ENCODE measurements at regions not wholly inside any gene's neighbourhood (a gene's known extent, or its start where the extent isn't known, plus 50 kb on each side); places are given as distances from the start of the nearest gene placed in this dataset.

GRCh38 chr16:64131423-64131822 is 990.4 kb downstream of the CDH11 start:
- Histone ChIP-seq H3K79me2 (ENCODE audit: control insufficient read depth, insufficient read depth, low read length) (no peaks in the 10 kb centered on the region), H3K36me3 (ENCODE audit: control insufficient read depth in 2 of 2, insufficient read depth in 2 of 2, low read length in 1 of 2) (no peaks in the 10 kb centered on the region), H3K27me3 (replicated peaks in 1 of 2; ENCODE audit: control insufficient read depth in 2 of 2, insufficient read depth in 2 of 2, low read length in 1 of 2) (no peaks in the 10 kb centered on the region), H3K9me3 (replicated peaks; ENCODE audit: control insufficient read depth, insufficient read depth, low read length) (no peaks in the 10 kb centered on the region), H3K4me2 (ENCODE audit: control insufficient read depth, insufficient read depth) (no peak overlapping the region), H3K9ac (ENCODE audit: control insufficient read depth, insufficient read depth, low read length) (no peak overlapping the region), H3K4me3 (no peak overlapping the region), H4K20me1 (ENCODE audit: control insufficient read depth, insufficient read depth) (no peaks in the 10 kb centered on the region), H3K4me1 (ENCODE audit: control insufficient read depth, insufficient read depth, low read length) (no peaks in the 10 kb centered on the region), H2AFZ (ENCODE audit: control insufficient read depth, low read depth, low read length) (no peak overlapping the region), H3K27ac (ENCODE audit: control insufficient read depth, insufficient read depth) (no peak overlapping the region)
- intact Hi-C loops (cut with micrococcal nuclease; ENCODE audit: unreplicated experiment) (no loop called here), in situ Hi-C loops (cut with MboI) (no loop called here)
- ATAC-seq (no peak), FAIRE-seq (no peak), DNase-seq (ENCODE audit: low read depth, low spot score) (no peak)
- ChIA-PET POLR2A (no interaction called here), CTCF (no interaction called here), RAD21 (ENCODE audit: unreplicated experiment) (no interaction called here), SMC1A (ENCODE audit: uncharacterized antibody, unreplicated experiment) (no interaction called here)
- 41% methylated on average over 2 of the region's 2 CpGs for WGBS (ENCODE audit: insufficient coverage, insufficient replicate concordance, low lambda C conversion rate, missing lambda C conversion rate)
- TF ChIP-seq ZNF622 (IDR thresholded peaks at IDR 0.05) = no peak
- no peak for TF ChIP-seq IKZF1 (conservative IDR thresholded peaks at IDR 0.05)
- no peak for TF ChIP-seq FOXM1 (IDR thresholded peaks at IDR 0.05; ENCODE audit: low read depth, low read length)
- no peak for TF ChIP-seq NFYB (IDR thresholded peaks at IDR 0.05; ENCODE audit: insufficient read depth, low read depth, low read length)
- TF ChIP-seq CREM (IDR thresholded peaks at IDR 0.05; ENCODE audit: low read depth) = no peak
- TF ChIP-seq CEBPB (IDR thresholded peaks at IDR 0.05; ENCODE audit: borderline replicate concordance in 1 of 2, low read depth in 2 of 2, low read length in 2 of 2) = no peak
- TF ChIP-seq PAX5 (IDR thresholded peaks at IDR 0.05; ENCODE audit: borderline replicate concordance, low read depth, low read length) = no peak
- no peak for TF ChIP-seq CREB1 (IDR thresholded peaks at IDR 0.05; ENCODE audit: low read depth)
- no peak for TF ChIP-seq POLR2AphosphoS5 (IDR thresholded peaks at IDR 0.05; ENCODE audit: low read length)
- TF ChIP-seq BCL11A (IDR thresholded peaks at IDR 0.05; ENCODE audit: low read depth, low read length) = no peak
- TF ChIP-seq MTA2 (IDR thresholded peaks at IDR 0.05; ENCODE audit: low read depth) = no peak
- no peak for TF ChIP-seq SMAD5 (IDR thresholded peaks at IDR 0.05; ENCODE audit: low read depth)
- TF ChIP-seq SREBF1 (IDR thresholded peaks at IDR 0.05; ENCODE audit: low read length) = no peak
- TF ChIP-seq MYC (IDR thresholded peaks at IDR 0.05; ENCODE audit: insufficient read depth, insufficient read length, insufficient replicate concordance, low read length, severe bottlenecking) = no peak
- no peak for TF ChIP-seq KLF5 (IDR thresholded peaks at IDR 0.05; ENCODE audit: partially characterized antibody)
- no peak for TF ChIP-seq IRF3 (IDR thresholded peaks at IDR 0.05)
- no peak for TF ChIP-seq EED (IDR thresholded peaks at IDR 0.05; ENCODE audit: low read depth)
- no peak for TF ChIP-seq REST (IDR thresholded peaks at IDR 0.05; ENCODE audit: low read depth, low read length)
- no TSS peak for BruUV-seq (replicated peaks)
